ENCODE measurements at regions not wholly inside any gene's neighbourhood (a gene's known extent, or its start where the extent isn't known, plus 50 kb on each side); places are given as distances from the start of the nearest gene placed in this dataset.

GRCh38 chr17:53273126-53273525 lies 549.6 kb upstream of the KIF2B start:
- TF ChIP-seq, protein P1, sequence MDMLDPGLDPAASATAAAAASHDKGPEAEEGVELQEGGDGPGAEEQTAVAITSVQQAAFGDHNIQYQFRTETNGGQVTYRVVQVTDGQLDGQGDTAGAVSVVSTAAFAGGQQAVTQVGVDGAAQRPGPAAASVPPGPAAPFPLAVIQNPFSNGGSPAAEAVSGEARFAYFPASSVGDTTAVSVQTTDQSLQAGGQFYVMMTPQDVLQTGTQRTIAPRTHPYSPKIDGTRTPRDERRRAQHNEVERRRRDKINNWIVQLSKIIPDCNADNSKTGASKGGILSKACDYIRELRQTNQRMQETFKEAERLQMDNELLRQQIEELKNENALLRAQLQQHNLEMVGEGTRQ (IDR thresholded peaks at IDR 0.05): no peak
- TF ChIP-seq CTCF (IDR thresholded peaks at IDR 0.05): no peak
- no peak for TF ChIP-seq NPAS2 (CRISPR knock-in tag; IDR thresholded peaks at IDR 0.05; ENCODE audit: borderline replicate concordance)
- no peak for TF ChIP-seq CHD4 (IDR thresholded peaks at IDR 0.05; ENCODE audit: borderline replicate concordance)
- no peak for TF ChIP-seq ATOH8 (CRISPR knock-in tag; IDR thresholded peaks at IDR 0.05; ENCODE audit: low read depth)
- TF ChIP-seq BCL3 (IDR thresholded peaks at IDR 0.05): no peak

Data from A549 (cell line).